ENCODE measurements at regions not wholly inside any gene's neighbourhood (a gene's known extent, or its start where the extent isn't known, plus 50 kb on each side); places are given as distances from the start of the nearest gene placed in this dataset.

DNA sequence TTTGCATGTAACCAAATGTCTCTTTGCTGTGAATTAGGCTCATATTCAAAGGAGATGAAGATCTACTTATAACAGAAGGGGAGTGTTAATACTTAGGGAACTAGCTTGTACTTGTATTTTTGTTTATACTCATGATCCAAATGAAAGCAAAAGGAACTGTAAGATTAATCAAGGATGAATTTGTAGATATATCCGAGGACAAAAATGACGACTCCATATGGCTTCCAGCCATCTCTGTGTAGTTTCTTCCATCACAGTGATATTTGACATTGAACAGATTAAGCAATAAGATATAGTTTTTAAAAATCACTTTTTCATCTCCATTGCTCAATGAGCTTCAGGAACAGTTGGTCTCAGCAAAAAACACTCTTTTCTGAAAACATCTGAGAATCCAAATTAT lies 257.4 kb upstream of the CAMK1G start:
- FAIRE-seq (no peak), DNase-seq (ENCODE audit: insufficient read length, low spot score) (no peak)
- no peak for TF ChIP-seq POLR2A (IDR thresholded peaks at IDR 0.05; ENCODE audit: low read depth, low read length)

DNA sequence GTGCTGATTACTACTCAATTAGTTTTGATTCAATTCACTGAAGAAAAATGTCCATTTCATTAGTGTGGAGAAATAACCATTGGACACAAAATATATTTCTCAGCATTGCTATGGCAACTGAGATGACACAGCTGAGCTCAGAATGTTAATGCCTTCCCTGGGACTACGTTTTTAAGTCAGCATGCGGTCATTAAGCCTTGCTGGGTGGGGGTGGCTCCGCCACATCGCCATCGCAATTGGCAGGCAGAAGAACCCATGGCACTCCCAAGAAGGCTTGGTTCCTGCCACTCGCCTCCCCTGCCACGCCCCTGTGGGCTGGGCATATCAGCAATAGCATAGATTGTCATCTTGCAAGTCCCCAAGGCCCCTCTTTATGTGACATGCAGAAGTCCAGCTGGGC lies 256.7 kb upstream of the CAMK1G start:
- DNase-seq (ENCODE audit: insufficient read length, low spot score) (no peak), FAIRE-seq (no peak)
- no peak for TF ChIP-seq POLR2A (IDR thresholded peaks at IDR 0.05; ENCODE audit: low read depth, low read length)

DNA sequence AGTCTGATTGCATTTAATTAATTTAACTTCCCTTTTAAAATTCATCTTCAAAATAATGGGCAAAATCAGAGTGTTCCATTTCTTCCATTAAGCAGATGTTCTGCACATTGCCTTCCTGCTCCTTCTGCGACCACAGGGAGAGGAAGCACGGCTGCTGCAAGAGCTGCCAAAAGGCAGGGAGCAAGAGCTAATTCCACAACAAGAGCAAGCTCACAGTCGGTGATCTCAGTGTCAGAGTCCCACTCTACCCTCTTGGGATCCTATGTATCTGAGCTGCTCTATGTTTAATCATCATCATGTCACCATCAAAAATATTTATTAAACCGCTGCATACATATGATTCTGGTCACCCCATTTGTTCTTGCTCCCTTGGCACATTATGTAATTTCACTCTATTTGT lies 255.3 kb upstream of the CAMK1G start:
- FAIRE-seq: no peak
- DNase-seq (ENCODE audit: insufficient read length, low spot score): no peak
- no peak for TF ChIP-seq POLR2A (IDR thresholded peaks at IDR 0.05; ENCODE audit: low read depth, low read length)

DNA sequence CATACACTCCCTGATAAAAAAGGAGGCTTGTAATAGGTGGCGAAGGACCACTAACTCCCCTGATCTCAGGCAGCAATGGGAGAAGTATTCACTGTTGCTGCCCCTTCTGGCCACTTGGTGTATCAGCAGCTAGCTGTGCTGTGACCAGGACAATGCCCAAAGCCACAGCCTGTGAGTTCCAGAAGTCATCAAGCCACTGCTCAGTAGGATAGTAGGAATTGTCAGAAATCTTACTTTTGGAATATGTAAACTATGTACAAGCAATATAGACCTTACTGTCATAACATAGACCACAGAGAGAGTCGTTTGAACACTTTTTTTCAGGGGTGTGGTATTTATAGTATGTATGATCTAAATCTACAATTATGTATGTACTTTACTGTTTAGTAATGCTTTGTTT lies 248.3 kb upstream of the CAMK1G start:
- FAIRE-seq (peak; percentile 94), DNase-seq (ENCODE audit: insufficient read length, low spot score) (peak; percentile 26)
- no peak for TF ChIP-seq POLR2A (IDR thresholded peaks at IDR 0.05; ENCODE audit: low read depth, low read length)

DNA sequence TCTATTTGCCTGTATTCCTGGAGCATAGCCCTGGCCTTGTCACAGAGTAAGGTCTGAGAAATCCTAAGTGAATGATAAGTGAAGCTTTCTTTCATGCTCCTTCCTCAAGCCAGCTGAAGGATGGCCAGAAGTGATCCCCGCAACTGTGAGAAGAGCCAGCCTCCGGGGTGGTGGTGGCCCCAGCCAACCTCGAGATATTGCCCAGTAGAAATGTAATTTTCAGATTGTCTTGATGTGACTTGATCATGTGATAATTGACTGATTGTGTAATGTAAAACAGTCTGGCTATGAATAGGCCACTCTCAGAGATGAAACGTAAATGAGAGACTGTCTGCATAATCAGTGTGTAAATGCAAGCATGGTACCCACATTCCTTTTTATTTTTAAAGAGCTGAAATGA lies 242.4 kb upstream of the CAMK1G start:
- TF ChIP-seq POLR2A (IDR thresholded peaks at IDR 0.05; ENCODE audit: low read depth, low read length): no peak
- FAIRE-seq: no peak
- no peak for DNase-seq (ENCODE audit: insufficient read length, low spot score)

DNA sequence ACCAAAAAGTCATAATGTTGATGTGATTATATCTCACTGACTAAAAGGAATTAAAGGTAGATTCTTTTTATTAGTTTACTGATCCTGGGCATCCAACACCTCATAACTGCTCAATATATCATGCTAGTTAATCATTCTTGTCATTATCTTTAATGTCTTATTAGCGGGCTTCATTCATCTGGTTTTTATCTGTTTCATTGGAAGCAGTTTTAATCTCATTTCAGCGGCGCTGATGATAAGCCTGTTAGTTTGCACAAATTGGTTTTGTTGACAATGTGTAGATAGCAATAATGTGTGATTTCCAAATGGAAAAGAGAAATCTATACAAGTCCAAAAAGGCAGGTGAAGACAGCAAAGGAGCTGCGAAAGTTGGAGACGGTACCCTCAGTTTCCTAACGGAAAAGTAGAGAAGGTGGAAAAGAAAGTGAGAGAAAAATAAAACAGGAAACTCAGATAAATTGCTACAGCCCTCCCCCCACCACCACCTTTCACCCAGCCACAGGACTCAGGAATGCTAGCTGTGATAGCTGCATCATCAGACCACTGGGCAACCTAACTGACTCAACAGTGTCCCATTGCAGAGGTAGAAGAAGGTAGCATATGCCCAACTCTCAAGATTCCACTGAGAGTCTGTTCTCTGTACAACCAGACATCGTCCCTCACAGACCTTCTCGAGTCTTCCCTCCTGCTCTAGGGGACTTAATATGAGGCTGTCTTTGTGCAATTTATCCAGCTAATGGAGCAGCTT lies 241.7 kb upstream of the CAMK1G start:
- DNase-seq (ENCODE audit: insufficient read length, low spot score): no peak
- no peak for FAIRE-seq
- no peak for TF ChIP-seq POLR2A (IDR thresholded peaks at IDR 0.05; ENCODE audit: low read depth, low read length)

DNA sequence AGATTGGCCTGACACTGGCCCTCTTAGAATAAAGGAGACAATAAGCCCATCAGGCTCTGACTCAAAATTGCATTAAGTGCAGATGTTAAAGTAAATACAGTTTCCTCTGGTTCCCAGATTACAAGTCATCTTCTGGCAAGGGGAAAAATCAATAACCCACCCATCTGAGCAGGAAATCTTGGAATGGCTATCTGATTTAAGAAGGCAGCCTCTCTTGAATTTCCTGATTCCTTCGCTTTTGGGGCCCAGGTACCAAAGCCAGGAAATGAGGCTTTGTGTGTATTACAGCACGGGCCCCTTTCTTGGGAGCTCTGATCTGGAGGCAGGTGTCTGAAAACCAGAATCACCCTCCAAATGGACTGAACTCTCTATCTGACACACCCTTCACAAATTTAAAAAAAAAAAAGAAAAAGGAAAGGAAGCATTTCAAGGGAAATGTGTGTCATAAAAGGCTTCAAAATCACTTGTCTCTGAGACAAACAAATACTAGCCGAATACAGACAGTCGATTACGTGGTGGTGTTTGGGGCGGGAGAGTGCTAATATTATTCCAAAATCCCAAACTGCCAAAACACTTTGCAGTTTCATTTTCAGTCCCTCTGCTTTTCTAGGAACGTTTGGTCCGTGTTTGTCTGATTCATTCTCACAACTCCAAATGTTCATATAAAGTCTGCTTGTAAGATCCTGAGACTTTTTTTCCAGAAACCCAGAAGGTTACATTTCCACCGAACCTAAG lies 240.9 kb upstream of the CAMK1G start:
- TF ChIP-seq POLR2A (IDR thresholded peaks at IDR 0.05; ENCODE audit: low read depth, low read length): no peak
- no peak for DNase-seq (ENCODE audit: insufficient read length, low spot score)
- no peak for FAIRE-seq

DNA sequence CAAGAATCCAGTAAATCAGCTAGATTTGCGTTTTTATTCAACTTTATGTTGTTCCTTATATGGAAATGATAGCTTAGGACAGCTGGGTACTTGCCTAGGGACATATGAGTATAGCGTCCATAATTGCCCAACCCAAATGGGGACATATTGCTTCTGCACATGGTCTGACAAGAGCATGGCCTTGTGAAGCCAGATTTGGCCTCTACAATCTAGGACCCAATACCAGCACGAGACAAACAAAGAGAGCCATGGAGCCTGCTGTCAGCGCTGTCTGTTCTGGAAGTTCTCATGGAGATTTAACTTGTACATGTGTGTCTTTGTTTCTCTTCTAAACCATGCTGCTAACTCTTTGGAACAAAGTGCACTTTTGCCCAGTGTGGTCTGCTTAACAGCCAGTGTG lies 240.0 kb upstream of the CAMK1G start:
- FAIRE-seq: no peak
- no peak for TF ChIP-seq POLR2A (IDR thresholded peaks at IDR 0.05; ENCODE audit: low read depth, low read length)
- DNase-seq (ENCODE audit: insufficient read length, low spot score): no peak

DNA sequence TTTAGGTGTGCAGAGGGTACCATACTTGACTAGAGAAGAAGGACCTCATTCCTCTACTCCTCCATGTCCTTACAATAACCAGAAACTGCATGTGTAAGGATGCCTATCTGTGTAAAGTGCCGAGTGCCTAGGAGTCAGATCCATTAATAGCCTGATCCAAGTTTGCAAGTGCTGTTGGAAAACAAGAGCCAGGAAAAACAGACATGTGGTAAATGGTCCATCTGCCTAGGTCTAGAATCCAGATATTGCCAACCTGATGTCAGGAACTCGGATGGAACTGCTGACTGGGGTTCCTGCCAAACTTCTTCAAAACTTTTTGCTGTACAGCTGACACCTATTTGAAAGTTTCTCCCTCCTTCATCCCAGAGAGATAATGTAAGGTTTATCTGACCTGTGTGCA lies 239.4 kb upstream of the CAMK1G start:
- DNase-seq (ENCODE audit: insufficient read length, low spot score): no peak
- no peak for FAIRE-seq
- TF ChIP-seq POLR2A (IDR thresholded peaks at IDR 0.05; ENCODE audit: low read depth, low read length): no peak

DNA sequence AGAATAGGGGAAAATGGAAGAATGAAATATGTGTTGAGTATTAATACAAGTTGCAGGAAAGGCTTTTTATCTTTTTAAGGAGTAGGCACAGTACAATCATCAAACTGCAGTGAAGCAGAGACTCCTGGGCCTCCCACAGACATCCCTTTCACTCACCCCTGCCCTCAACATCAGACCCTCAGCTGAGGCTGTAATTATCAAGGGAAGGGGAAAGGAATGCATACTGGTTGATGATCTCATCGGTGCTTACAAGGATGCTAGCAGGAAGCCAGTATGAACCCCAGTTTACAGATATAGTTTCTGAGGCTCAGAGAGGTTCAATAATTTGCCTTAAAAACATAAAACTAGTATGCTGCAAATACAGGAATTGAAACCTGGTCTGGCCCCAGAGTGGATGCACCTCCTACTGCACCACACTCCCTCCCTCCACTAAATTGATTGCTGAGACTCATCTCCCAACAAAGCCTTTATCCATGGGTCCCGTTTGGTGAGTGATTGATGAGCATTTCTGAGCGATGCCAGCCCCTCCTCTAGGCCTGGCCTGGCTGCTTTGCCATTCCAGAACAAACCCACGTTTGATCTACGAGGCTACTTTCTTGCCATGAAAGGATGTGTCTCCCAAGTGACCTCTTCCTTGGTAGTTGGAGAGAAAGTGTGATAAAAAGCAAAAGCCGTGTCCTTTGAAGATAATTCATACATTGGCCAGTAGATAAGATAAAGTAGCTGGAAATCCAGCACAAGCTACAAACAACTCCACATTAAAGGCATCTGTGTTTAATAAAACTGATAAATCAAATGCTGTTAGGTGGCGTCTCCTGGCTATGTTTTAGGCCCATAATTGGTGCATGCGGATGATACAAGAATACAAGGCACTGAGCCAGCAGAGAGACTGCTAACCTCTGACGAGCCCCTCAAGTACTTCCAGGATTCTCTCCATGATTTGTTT lies 233.9 kb upstream of the CAMK1G start:
- DNase-seq (ENCODE audit: insufficient read length, low spot score): no peak
- no peak for TF ChIP-seq POLR2A (IDR thresholded peaks at IDR 0.05; ENCODE audit: low read depth, low read length)
- FAIRE-seq: no peak

DNA sequence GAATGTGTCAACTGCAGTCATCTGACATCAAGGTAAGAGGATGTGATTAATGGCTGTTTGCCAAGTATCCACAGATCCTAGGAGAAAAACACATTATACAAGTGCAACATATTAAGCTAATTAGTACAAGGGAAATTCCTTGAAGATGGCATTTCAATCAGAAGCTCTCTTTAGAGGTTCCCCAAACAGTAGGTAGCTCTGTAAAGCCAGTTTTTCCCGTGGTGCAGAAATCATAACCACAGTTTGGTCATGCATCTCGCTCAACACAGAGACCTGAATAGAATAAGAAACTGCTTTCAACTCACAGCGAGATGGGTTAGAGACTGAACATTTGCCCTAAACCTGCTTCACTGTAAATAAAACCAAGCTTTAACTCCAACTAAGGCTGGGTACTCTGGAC lies 230.5 kb upstream of the CAMK1G start:
- no peak for TF ChIP-seq POLR2A (IDR thresholded peaks at IDR 0.05; ENCODE audit: low read depth, low read length)
- FAIRE-seq (no peak), DNase-seq (ENCODE audit: insufficient read length, low spot score) (no peak)

DNA sequence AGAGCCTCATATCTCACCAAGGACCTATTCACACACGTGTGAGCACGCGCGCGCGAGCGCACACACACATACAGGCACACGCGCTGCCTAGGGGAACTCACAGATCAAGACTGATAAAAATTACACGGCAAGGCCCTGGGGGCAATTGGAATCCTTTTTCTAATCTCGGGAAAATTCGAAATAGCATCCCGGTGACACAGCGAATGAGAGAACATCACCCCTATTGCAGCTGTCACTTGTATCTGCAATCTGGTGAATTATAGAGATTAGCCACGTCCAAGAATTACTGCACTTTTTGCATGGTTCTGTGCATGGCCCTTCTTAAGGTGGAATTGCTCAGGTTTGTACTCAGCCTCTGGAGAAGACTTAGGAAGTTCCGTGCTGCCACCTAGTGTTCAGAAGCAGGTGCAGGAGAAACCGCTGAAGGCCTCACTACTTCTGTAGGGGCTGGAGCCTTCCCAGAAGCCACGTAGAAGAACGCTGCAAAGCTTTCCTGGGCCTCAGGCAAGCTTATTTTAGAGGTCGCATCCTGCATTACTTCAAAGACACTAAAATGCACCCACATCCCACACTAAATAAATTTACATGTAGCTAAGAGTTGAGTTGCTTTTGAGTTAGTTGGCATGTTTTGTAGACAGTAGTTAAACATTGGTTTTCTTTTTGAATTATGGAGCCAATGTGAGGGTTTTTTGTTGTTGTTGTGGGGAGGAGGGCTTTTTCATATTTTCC lies 229.2 kb upstream of the CAMK1G start:
- DNase-seq (ENCODE audit: insufficient read length, low spot score) (peak; percentile 61), FAIRE-seq (peak; percentile 66)
- no peak for TF ChIP-seq POLR2A (IDR thresholded peaks at IDR 0.05; ENCODE audit: low read depth, low read length)

DNA sequence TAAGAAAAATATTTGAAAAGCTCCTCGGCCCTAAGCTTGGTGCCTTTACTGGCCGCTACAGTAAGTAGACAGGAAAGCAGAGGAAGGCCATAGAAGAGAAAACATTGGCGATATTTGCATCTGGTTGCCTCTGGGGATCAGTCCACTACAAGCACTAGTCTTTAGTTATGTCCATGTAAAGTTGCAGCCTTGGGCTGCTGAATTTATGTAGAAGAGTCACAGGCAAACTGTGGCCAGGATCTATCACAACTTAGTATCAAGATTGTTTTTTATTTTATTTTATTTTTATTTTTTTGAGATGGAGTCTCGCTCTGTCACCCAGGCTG lies 228.7 kb upstream of the CAMK1G start:
- FAIRE-seq (no peak), DNase-seq (ENCODE audit: insufficient read length, low spot score) (no peak)
- no peak for TF ChIP-seq POLR2A (IDR thresholded peaks at IDR 0.05; ENCODE audit: low read depth, low read length)

DNA sequence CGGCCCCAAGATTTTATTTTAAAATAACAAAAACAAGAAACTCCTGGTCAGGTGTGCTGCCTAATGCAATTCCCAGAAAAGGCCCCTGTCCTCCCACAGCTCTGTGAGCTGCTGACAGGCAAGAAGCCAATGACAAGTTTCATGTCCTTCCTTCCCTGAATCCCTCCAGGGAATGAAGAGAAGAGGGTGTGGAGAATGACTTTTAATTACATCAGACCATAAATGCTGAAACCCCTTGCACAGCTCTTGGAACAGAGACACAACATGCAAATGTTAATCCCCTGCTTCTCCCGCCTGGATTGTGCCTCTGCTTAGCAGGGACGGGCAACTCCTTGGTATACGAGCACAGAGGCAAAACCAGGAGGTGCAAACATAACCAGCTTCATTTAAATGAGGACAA lies 228.1 kb upstream of the CAMK1G start:
- DNase-seq (ENCODE audit: insufficient read length, low spot score) (no peak), FAIRE-seq (no peak)
- no peak for TF ChIP-seq POLR2A (IDR thresholded peaks at IDR 0.05; ENCODE audit: low read depth, low read length)
